SK-N-SH (cell line): ENCODE measurements at regions not wholly inside any gene's neighbourhood (a gene's known extent, or its start where the extent isn't known, plus 50 kb on each side); places are given as distances from the start of the nearest gene placed in this dataset.

Experiments
- EP300 ChIP-seq, 2 experiments: IDR thresholded peaks; 2 replicates each; pipeline versions ENCODE4 v1.4.0 to v1.6.1; 2012; ENCODE audit warnings: borderline replicate concordance in 1 of 2, low read depth in 1 of 2, low read length in 1 of 2
- GABPA ChIP-seq: IDR thresholded peaks from 2 replicates; pipeline ENCODE4 v1.4.0; 2012; ENCODE audit warnings: low read depth, mild to moderate bottlenecking
- GATA2 ChIP-seq: sonication (generic); formaldehyde crosslinking; IDR thresholded peaks from 2 replicates; pipeline ENCODE4 v1.5.0; 2020; ENCODE audit warnings: mild to moderate bottlenecking, missing genetic modification reagents
- RAD21 ChIP-seq: IDR thresholded peaks from 2 replicates; pipeline ENCODE4 v1.6.1; 2012; ENCODE audit warnings: mild to moderate bottlenecking, low read length
- RFX5 ChIP-seq: IDR thresholded peaks from 2 replicates; pipeline ENCODE4 v1.6.1; 2012; ENCODE audit warnings: mild to moderate bottlenecking, improper control_type of control experiment, low read length
- RXRA ChIP-seq: IDR thresholded peaks from 2 replicates; pipeline ENCODE4 v1.4.0; 2012; ENCODE audit warnings: low read depth, mild to moderate bottlenecking, borderline replicate concordance
- SIN3A ChIP-seq: IDR thresholded peaks from 2 replicates; pipeline ENCODE4 v1.6.1; 2012; ENCODE audit warnings: low read depth, mild to moderate bottlenecking, low read length, moderate library complexity, borderline replicate concordance
- TAF1 ChIP-seq: IDR thresholded peaks from 2 replicates; pipeline ENCODE4 v1.6.1; 2012; ENCODE audit warnings: low read depth, mild to moderate bottlenecking, low read length, moderate library complexity, borderline replicate concordance
- YY1 ChIP-seq: IDR thresholded peaks from 2 replicates; pipeline ENCODE4 v1.4.0; 2012; ENCODE audit warnings: low read depth, mild to moderate bottlenecking
- TF ChIP-seq, protein P1 (sequence below): fragments of 200-600 bp; sonication (generic); IDR thresholded peaks from 2 replicates; pipeline ENCODE4 v1.6.1; 2017; ENCODE audit warnings: antibody characterized with exemption, mild to moderate bottlenecking, moderate library complexity
- TF ChIP-seq, protein P2 (sequence below): IDR thresholded peaks from 2 replicates; pipeline ENCODE4; 2012
- TF ChIP-seq, protein P3 (sequence below): fragments of 150-350 bp; IDR thresholded peaks from 2 replicates; pipeline ENCODE4 v1.6.1; 2016; ENCODE audit warnings: mild to moderate bottlenecking, low read depth, low read length
- TF ChIP-seq, protein P4 (sequence below): IDR thresholded peaks from 2 replicates; pipeline ENCODE4 v1.6.1; 2012; ENCODE audit warnings: mild to moderate bottlenecking, low read depth, low read length, moderate library complexity

DNA sequence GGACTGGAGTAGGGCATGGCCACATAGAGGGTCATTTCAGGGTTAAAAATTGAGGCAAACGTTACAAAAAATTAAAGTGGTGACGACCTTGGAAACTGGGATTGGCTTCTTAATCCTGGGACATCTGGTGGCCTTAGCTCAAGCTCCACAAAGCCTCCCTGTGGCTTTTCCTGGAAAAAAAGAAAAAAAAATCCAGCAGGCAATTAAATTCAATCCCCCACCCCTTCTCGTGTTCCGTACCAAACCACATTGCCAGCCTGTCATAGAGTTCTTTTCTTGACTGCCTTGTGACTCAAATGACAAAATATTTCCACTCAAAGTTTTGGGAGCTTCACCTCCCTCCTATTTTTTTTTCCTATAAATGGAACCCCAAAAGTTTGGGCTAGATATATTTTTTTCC, 195.6 kb downstream of the HRH4 start:
- TF ChIP-seq, protein P1, sequence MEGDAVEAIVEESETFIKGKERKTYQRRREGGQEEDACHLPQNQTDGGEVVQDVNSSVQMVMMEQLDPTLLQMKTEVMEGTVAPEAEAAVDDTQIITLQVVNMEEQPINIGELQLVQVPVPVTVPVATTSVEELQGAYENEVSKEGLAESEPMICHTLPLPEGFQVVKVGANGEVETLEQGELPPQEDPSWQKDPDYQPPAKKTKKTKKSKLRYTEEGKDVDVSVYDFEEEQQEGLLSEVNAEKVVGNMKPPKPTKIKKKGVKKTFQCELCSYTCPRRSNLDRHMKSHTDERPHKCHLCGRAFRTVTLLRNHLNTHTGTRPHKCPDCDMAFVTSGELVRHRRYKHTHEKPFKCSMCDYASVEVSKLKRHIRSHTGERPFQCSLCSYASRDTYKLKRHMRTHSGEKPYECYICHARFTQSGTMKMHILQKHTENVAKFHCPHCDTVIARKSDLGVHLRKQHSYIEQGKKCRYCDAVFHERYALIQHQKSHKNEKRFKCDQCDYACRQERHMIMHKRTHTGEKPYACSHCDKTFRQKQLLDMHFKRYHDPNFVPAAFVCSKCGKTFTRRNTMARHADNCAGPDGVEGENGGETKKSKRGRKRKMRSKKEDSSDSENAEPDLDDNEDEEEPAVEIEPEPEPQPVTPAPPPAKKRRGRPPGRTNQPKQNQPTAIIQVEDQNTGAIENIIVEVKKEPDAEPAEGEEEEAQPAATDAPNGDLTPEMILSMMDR: no peak
- no peak for TF ChIP-seq GABPA
- no peak for TF ChIP-seq EP300 (IDR thresholded peaks at IDR 0.05; ENCODE audit: borderline replicate concordance in 1 of 2, low read depth in 1 of 2, low read length in 1 of 2)
- TF ChIP-seq, protein P2, sequence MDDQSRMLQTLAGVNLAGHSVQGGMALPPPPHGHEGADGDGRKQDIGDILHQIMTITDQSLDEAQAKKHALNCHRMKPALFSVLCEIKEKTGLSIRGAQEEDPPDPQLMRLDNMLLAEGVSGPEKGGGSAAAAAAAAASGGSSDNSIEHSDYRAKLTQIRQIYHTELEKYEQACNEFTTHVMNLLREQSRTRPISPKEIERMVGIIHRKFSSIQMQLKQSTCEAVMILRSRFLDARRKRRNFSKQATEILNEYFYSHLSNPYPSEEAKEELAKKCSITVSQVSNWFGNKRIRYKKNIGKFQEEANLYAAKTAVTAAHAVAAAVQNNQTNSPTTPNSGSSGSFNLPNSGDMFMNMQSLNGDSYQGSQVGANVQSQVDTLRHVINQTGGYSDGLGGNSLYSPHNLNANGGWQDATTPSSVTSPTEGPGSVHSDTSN: no peak
- TF ChIP-seq SIN3A: no peak
- TF ChIP-seq, protein P3, sequence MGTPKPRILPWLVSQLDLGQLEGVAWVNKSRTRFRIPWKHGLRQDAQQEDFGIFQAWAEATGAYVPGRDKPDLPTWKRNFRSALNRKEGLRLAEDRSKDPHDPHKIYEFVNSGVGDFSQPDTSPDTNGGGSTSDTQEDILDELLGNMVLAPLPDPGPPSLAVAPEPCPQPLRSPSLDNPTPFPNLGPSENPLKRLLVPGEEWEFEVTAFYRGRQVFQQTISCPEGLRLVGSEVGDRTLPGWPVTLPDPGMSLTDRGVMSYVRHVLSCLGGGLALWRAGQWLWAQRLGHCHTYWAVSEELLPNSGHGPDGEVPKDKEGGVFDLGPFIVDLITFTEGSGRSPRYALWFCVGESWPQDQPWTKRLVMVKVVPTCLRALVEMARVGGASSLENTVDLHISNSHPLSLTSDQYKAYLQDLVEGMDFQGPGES: no peak
- TF ChIP-seq RFX5: no peak
- no peak for TF ChIP-seq GATA2 (CRISPR knock-in tag)
- no peak for TF ChIP-seq RAD21
- TF ChIP-seq, protein P4, sequence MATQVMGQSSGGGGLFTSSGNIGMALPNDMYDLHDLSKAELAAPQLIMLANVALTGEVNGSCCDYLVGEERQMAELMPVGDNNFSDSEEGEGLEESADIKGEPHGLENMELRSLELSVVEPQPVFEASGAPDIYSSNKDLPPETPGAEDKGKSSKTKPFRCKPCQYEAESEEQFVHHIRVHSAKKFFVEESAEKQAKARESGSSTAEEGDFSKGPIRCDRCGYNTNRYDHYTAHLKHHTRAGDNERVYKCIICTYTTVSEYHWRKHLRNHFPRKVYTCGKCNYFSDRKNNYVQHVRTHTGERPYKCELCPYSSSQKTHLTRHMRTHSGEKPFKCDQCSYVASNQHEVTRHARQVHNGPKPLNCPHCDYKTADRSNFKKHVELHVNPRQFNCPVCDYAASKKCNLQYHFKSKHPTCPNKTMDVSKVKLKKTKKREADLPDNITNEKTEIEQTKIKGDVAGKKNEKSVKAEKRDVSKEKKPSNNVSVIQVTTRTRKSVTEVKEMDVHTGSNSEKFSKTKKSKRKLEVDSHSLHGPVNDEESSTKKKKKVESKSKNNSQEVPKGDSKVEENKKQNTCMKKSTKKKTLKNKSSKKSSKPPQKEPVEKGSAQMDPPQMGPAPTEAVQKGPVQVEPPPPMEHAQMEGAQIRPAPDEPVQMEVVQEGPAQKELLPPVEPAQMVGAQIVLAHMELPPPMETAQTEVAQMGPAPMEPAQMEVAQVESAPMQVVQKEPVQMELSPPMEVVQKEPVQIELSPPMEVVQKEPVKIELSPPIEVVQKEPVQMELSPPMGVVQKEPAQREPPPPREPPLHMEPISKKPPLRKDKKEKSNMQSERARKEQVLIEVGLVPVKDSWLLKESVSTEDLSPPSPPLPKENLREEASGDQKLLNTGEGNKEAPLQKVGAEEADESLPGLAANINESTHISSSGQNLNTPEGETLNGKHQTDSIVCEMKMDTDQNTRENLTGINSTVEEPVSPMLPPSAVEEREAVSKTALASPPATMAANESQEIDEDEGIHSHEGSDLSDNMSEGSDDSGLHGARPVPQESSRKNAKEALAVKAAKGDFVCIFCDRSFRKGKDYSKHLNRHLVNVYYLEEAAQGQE: no peak
- no peak for TF ChIP-seq TAF1
- no peak for TF ChIP-seq YY1
- TF ChIP-seq RXRA: no peak
